H1 (cell line): ENCODE measurements at regions not wholly inside any gene's neighbourhood (a gene's known extent, or its start where the extent isn't known, plus 50 kb on each side); places are given as distances from the start of the nearest gene placed in this dataset.

Experiments
- GABPA ChIP-seq: IDR thresholded peaks from 2 replicates; pipeline ENCODE4 v1.6.1; 2011; ENCODE audit warnings: mild to moderate bottlenecking, low read length, moderate library complexity, borderline replicate concordance; ENCODE audit not compliant: insufficient read depth
- KDM4A ChIP-seq: IDR thresholded peaks from one replicate; pipeline ENCODE4 v1.7.1; 2012; ENCODE audit warnings: low read depth, mild to moderate bottlenecking, moderate library complexity, low read length, inconsistent platforms; ENCODE audit not compliant: severe bottlenecking
- POU5F1 ChIP-seq: IDR thresholded peaks from 2 replicates; pipeline ENCODE4 v1.6.1; 2011; ENCODE audit warnings: low read depth, mild to moderate bottlenecking, low read length, moderate library complexity
- RXRA ChIP-seq: IDR thresholded peaks from 2 replicates; pipeline ENCODE4 v1.6.1; 2011; ENCODE audit warnings: low read depth, mild to moderate bottlenecking, low read length, moderate library complexity; ENCODE audit not compliant: insufficient read depth
- SIRT6 ChIP-seq: IDR thresholded peaks from one replicate; pipeline ENCODE4 v1.7.1; 2012; ENCODE audit warnings: low read length, inconsistent platforms
- SP2 ChIP-seq: IDR thresholded peaks from 2 replicates; pipeline ENCODE4 v1.6.1; 2012; ENCODE audit warnings: mild to moderate bottlenecking, low read length, inconsistent platforms
- TCF12 ChIP-seq: IDR thresholded peaks from 2 replicates; pipeline ENCODE4 v1.6.1; 2011; ENCODE audit warnings: low read depth, mild to moderate bottlenecking, low read length

GRCh38 chr11:45413156-45413858, 127.2 kb upstream of the SYT13 start (continued):
- TF ChIP-seq POU5F1 (no peak), TCF12 (no peak), GABPA (no peak), SP2 (no peak), KDM4A (no peak), SIRT6 (no peak), RXRA (no peak)
